NCI-H524 treated with DMSO at 0.1 percent for 48 hours (cell line): ENCODE measurements at regions not wholly inside any gene's neighbourhood (a gene's known extent, or its start where the extent isn't known, plus 50 kb on each side); places are given as distances from the start of the nearest gene placed in this dataset.
"Not testable (repeated sequence)": the region's sequence is repeated elsewhere in the genome, so short reads cannot be mapped to it uniquely, and the experiment has no call there.

Experiments used
- DNase-seq: peaks from one replicate; lab custom pipeline; 2025; lab: John Stamatoyannopoulos, UW

DNA sequence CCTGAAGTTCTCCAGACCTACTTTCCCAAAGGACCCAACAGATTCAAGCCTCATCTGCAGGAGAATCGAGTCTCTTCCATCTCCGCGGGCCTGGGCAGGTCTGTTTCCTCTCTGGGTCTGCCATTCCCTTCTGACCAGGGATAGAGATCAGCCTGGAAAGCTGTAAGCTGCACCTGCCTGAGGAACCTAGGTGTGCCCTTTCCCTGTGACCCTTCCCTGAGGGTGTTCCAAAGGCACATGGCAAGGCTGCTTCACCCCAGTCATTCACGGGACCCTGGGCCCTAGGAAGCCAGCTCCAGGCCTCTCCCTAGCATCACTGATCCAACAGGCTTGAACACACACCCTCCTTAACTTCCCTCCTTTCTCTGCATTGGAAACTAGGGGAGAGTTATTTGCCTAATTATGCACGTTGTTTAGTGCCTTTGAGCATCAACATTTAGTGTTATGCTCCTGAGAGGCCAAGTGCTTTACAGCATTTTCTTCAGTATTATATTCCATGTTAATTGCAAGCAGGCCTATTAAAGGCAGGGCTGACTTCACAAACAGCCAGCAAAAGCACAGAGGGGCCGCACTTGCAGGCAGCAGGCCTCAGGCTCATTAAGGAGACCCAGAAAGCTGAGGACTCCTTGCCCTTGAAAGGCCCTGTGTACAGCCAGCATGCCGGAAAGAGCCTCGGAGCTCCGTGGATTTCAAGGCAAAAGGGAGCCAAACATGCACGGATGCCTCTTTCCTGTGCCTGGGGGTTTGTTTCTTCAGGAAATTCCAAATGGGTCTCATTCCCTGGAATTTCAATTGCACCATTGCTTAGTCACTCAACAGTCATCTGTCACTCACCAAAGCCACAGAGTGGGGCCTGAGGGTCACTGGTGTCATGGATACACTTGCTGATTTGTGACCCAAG lies 91.0 kb upstream of the FAM20C start:
- DNase-seq: no peak

DNA sequence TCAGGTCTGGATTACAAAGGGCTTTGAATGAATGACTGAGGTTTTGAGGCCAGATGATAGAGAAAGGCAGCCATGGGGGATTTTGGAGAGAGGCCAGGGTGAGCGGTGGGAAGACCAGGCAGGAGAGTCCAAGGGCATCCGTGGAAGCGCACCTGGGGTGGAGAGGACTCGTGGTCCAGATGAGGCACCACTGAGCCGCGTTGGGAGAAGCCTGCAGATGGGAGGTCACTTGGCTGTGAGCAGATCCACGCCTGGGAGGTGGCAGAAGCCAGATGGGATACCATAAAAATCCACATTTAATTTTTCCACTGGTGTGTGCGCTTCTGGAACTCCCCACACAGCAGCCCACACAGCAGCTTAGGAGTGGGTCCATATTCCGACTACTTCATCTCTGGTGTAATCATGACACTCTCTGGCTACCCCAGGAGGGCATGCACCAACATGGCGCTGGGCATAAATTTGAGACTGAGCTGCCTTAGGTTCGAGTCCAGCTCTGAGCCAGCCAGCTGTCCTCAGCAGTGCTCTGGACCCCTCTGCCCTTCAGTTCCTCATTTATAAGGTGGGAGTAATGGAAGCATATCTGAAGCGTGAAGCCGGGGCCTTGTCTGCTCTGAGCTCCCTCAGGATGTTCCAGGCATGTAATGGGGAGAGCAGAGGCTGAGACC lies 90.2 kb upstream of the FAM20C start:
- no peak for DNase-seq

- DNase-seq: no peak
Measured at GRCh38 chr7:102721-103120, 89.7 kb upstream of the FAM20C start.

GRCh38 chr7:103981-104380 lies 88.4 kb upstream of the FAM20C start:
- DNase-seq: not testable (repeated sequence)

DNA sequence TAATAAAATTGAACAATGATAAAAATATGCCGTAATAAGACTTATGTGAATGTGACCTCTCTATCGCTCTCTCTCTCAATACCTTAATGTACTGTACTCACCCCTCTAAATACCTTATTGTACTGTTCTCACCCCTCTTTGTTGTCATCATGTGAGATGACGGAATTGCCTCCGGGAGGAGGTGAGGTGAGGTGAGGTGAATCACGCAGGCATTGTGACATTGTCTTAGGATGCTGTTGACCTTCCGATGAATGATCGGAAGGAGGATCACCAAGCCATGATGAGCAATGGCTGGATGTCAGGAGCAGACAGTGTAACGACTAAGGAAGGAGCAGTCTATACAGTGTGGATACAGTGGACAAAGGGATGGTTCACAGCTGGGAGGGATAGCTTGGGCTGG lies 87.4 kb upstream of the FAM20C start:
- no peak for DNase-seq

GRCh38 chr7:106356-106755 lies 86.0 kb upstream of the FAM20C start:
- DNase-seq: no peak

GRCh38 chr7:107233-107632 lies 85.1 kb upstream of the FAM20C start:
- no peak for DNase-seq

- DNase-seq: no peak
Measured at GRCh38 chr7:107907-108306, 84.5 kb upstream of the FAM20C start.

DNA sequence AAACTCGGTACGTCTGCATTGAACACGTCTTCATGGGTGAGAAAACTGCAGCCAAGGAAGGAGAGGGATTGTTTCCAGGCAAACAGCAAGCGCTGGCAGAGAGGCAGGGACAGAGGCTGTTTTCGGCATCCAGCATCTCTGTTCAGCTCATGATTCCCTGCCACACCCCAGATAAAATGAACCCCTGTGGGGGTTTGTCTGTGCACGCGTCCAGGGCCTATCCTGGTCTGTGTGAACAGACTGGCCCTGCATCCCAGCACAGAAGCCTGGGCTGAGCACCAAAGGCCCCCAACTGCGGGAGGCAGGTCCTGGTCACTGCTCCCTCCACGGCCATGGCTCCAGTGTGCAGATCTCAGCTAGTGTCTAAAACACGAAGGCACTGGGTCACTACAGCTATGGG lies 83.3 kb upstream of the FAM20C start:
- DNase-seq: no peak

- DNase-seq: no peak
Measured at GRCh38 chr7:109898-110556, 82.3 kb upstream of the FAM20C start.

- DNase-seq: no peak
Measured at GRCh38 chr7:110557-111232, 81.7 kb upstream of the FAM20C start.

DNA sequence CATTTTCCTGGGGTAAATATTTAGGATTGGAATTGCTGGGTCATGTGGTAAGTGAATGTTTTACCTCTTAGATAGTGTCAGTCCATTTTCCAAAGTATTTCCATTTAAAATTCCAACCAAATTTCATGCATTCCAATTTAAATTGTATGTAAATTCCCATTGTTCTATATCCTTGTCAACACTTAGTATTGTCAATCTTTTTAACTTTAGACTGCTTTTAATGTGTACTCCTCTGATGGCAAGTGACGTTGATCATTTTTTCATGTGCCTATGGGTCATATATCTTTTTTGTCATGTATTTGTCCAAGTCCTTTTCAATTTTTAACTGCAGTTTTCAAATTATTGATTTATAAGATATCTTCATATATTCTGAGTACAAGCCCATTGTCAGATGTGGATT lies 80.8 kb upstream of the FAM20C start:
- no peak for DNase-seq

GRCh38 chr7:112881-113280 lies 79.5 kb upstream of the FAM20C start:
- DNase-seq: no peak

GRCh38 chr7:115274-115911 lies 77.0 kb upstream of the FAM20C start:
- no peak for DNase-seq

GRCh38 chr7:116188-116981 lies 76.0 kb upstream of the FAM20C start:
- no peak for DNase-seq

DNA sequence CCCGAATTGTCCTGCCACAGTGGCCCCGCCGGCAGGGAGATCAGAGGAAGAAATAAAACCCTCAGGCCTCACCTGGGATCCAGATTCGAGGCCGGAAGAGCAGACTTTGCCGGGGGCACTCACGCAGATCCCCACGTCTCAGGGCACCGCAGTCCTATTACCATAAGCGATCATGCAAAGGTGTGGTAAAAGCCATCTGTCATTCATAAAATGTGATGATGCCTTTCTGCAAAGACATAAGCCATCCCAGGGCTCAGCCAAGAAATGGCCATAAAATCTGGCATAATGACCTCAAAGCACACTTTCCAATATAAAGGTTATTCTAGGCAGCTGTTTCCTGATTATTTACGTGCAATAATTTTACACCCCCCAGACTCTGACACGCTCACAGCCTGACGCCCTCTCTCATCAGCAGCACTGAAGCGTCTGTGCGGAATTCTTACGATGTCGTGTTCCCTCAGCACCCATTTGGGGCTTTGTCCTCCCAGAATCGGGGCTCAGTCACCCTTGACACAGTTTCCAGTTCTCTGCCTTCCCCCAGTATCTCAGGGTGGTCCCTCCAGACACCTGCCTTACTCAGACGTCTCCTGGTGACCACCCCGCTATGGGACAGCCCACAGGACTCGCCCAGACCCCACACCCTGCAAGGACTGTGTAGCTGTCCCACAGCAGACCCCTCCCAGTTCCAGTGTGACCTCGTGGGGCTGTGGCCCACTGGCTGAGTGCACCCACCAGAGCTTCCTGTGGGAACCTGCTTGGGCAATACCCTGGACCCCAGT lies 74.3 kb upstream of the FAM20C start:
- no peak for DNase-seq

- no peak for DNase-seq
Measured at GRCh38 chr7:118615-119391, 73.6 kb upstream of the FAM20C start.

DNA sequence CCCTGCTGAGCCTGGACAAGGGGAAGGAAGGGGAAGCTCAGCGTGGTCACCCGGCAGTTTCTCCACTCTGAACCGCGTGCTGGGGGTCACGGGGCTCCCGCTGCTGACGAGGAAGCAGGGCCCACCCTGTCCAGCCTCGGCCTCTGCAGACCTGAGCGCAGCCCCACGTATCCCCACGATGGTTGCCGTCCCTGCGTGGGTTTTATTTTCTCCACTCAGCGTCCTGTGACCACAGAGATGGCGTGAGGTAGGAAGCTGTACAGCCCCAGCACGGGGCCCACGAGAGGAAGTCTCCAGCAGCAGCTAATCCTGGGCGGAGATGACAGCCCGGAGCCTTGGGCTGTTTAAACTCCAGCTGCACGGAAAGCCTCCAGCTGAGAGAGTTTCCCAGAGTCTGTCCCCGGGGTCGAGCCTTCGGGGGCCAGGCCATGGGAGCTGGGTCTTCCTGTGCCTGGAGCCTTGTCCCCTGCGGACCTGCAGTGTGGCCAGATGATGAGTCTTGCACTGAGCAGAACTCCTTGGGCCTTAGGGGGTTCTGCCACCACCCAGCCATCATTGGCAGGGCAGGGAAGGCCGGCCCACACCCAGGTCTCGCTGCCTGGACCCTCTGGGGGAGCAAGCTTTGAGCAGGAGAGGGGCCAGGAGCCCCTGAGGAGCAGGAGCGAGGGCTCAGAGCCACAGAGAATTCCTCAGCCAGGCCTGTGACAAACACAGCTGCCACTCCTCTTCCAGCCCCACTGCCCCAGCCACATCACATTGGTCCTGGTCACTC lies 72.8 kb upstream of the FAM20C start:
- no peak for DNase-seq
